C1 segment of cervical spinal cord (tissue), 14 donors: ENCODE measurements at regions not wholly inside any gene's neighbourhood (a gene's known extent, or its start where the extent isn't known, plus 50 kb on each side); places are given as distances from the start of the nearest gene placed in this dataset.

Source experiments
- DNase-seq, 14 donors: peaks; one replicate each; lab custom pipeline; 2025; lab: John Stamatoyannopoulos, UW

DNA sequence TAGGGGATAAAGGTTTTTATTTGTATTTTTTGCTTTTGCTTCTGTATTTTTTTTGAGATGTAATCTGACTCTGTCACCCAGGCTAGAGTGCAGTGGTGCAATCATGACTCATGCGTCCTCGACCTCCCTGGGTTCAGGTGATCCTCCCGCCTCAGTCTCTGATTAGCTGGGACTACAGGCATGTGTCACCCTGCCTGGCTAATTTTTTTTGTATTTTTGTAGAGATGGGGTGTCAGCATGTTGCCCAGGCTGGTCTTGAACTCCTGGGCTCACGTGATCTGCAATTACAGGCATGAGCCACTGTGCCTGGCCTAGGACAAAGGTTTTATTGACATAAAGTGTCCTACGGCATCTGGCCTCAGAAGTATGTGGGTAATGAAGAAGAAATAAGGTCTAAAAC lies 297.1 kb upstream of the C9orf72 start:
- no peak for DNase-seq

DNA sequence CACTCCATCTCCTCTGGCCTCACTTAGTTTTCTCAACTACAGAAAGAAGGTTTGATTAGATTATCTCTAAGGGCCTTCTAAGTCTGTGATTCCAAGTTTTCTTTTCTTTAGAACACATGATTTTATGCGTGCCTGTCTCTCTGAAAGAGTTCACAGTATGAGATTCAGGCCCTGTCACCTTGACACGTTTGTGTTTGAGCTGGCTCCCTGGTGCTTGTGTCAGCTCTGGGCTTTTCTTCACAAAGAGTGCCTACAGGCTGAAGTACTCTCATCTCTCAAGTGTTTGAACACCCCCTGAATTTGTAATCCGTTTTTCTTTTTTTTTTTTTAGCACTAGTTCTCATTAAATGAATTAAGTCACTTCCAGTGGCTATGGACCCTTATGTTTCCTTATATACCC lies 306.9 kb upstream of the C9orf72 start:
- DNase-seq: no peak

GRCh38 chr9:27880635-27881034 lies 307.4 kb upstream of the C9orf72 start:
- no peak for DNase-seq

- no peak for DNase-seq
Observed at GRCh38 chr9:27888661-27889295, 315.5 kb upstream of the C9orf72 start.

DNA sequence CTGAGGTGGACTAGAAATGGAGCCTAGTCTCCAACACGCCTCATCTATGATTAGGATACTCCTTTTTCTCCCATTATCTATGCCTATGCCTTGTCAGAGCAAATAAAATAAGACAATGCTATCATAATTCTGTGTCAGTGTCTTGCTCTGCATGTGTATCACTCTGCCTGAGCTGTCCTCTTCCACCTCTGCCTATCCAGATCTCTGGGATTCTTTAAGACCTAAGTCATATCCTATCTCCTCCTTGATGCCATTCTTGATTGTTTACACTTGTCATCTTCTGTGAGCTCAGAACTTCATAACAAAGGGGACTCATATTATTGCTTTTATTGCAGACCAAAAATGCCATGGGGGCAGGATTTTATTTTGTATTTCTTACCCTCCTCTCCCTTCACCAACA lies 351.2 kb upstream of the C9orf72 start:
- no peak for DNase-seq

DNA sequence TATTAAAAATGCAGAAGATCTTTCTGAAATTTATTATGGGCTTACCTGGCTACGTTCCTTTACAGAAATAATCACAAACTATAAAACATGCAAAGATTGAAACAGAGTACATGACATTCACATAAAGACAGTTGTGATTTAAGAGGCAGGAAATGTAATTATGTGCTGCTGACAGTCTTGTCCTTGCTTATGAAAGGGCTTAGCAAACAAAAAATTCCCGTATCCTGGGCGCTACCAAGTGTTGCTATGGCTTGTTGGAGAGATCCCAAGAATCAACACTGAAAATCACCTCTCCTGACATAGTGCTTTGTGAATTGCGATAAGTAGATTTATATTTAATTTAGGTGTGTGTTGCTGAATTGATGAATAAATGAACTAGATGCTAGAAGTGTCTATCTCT lies 352.5 kb upstream of the C9orf72 start:
- DNase-seq: no peak

DNA sequence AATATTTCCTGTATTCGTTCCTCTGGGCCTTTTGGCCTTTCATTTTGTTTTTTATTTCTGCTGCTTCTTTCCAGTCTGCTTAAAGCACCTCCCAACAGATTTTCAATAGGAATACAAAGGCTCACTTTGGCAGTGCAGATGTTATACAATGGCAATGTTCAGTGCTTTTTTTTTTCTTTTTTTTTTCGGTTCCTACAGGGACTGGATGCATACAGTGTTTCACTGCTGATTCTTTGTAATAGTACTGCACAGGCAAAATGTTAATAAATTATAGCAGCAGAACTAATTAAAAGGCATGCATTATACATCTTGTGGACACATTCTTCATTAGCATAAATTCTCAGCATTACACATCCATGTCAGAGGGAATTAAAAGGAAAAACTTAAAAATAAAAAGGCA lies 356.6 kb upstream of the C9orf72 start:
- DNase-seq: no peak

DNA sequence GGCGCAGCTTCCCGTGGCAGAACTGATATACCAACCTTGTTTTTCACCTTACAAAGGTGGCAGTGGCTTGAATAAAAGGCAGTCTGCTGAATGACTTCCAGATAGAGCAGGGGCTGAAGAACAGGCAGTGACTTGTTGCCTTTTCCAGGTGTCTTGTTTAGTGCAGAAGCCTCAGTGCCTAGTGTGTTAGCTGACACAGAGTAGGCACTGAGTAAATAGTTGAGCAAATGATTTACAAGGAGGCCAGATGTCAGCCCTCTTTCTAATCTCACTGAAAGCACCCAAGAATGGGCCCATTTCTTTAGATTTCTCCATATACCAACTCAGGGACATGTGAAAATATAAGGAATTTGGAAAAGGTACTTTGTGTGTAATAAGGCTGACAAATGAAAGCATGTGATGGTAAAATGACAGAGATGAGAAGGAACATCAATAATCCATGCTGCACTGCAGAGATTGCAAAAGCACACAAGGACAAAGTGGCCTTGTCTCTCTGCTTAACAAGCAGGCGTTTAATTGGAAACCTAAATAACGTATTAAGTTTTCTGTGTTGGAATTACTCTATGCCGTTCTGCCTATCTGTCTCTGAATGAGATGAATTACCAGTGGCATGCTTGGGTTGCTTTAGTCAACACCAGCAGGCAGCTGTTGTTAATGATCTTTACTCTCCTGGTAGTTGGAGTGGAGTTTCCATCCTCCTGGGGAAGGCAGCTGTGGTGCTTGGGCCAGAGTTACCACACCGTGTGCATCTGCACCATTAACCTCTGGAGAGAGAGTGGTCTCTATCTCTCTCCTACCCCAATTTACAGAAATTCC lies 360.1 kb upstream of the C9orf72 start:
- no peak for DNase-seq

- DNase-seq: no peak
Observed at GRCh38 chr9:27934471-27934870, 361.2 kb upstream of the C9orf72 start.

DNA sequence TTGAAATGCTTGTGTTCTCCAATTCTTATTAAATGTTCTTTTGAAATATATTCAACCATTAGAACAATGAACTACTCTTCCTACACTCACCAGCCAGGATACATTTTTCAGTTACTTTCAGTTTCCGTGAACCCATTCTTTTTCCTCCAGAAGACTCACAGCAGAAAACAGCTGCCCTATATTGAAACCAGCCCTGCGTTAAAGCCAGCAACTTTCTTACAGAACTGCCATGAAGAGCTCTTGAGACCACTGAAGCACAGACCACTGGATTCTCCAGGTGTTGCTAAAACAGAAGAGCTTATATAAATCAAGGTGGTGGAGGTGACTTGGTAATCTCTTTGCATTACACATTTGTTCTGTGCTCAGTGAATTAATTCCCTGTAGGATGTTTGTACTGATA lies 365.9 kb upstream of the C9orf72 start:
- DNase-seq: no peak

- no peak for DNase-seq
Observed at GRCh38 chr9:27940535-27940934, 367.3 kb upstream of the C9orf72 start.

DNA sequence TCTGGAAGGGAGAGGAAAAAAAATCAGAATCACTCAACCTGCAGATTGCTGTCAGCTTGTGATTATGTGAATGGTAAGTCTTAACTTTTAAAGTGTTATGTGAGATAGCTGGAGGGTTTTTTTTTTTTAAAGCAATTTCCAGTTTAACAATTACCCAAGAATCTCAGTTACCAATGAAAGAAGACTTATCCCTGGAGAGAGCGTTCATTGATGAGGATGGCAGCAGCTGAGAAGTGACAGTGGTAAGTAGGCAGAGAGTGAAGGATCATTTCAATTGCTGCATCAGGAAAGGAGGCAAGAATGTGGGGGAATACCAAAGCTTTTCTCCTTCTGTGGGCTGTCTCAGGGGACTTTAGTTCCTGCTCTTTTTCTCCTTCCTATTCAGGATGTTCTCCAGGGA lies 370.2 kb upstream of the C9orf72 start:
- DNase-seq: no peak

DNA sequence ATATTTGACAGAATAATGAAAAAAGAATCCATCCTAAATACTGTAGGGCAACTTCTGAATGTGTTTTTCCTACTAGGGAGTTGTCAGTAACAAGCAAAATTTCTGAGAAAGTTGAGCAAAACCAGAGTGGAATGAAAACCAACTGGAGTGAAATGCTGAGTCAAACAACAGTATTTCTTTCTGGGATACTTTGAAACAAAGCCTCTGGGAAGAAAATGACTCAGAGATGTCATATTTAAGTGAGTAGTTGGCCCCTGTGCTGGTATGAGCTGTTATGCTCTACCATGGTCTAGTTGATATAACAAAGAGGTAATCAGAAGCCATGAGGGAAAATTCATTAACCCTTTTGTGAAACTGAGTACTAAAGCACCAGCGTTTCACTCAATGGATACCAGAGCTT lies 372.1 kb upstream of the C9orf72 start:
- no peak for DNase-seq

DNA sequence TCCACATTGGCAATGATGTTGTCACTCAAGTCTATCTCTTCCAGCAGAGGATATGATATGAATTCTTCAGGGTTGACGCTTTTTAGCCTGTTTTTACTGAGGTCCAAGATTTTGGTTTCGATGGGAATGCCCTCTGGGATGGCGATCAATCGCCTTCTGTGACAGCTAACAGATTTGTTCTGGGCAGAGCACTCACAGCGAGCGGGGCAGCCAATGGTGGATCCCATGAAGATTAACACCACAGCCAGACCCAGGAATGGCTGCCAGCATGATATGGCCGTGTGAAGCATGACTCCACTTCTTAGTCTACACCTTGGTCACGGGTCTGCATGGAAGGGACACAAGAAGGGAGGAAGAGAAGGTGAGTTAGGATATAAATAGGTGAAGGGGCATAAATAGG lies 377.1 kb upstream of the C9orf72 start:
- DNase-seq: no peak

GRCh38 chr9:27954858-27955257 lies 381.6 kb upstream of the C9orf72 start:
- DNase-seq: no peak

- DNase-seq: no peak
Observed at GRCh38 chr9:27963836-27964235, 390.6 kb upstream of the C9orf72 start.

DNA sequence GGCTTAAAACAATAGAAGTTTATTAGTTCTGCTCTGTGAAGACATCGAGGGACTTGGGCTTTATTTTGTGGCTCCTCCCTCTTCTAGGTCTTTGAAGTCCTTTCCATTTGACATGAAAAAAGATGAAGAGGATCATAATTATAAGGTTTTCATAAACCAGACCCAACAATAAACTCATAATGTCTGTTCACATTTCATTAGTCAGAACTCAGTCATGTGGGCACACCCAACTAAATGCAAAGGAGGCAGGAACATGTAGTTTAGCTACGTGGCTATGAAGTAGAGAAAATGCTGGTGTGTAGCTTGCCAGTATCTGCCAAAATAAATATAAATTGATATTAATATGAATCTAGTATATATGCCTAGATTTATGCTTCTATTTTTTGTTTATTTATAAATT lies 393.9 kb upstream of the C9orf72 start:
- no peak for DNase-seq

GRCh38 chr9:27977931-27978330 lies 404.6 kb upstream of the C9orf72 start:
- DNase-seq: no peak

- no peak for DNase-seq
Observed at GRCh38 chr9:27985714-27986113, 412.4 kb upstream of the C9orf72 start.

DNA sequence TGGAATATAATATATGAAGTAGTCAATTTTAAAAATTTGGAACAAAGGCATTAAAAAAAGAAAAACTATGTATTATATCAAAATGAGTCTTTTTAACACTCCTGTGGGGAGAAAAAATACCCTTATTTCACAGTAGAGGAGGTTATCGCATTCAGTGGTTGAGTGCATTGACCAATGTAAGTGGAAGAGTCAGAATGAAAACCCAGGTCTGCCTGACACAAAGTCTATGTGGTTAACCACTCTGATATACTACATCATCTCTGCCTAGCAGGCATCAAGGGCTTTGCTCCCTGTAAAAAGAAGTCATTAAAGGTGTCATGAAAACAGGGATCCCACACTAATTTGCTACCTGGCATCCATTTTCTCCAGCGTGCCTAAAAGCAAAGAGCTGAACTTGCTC lies 417.2 kb upstream of the C9orf72 start:
- no peak for DNase-seq

- DNase-seq: no peak
Observed at GRCh38 chr9:27991221-27991620, 417.9 kb upstream of the C9orf72 start.

DNA sequence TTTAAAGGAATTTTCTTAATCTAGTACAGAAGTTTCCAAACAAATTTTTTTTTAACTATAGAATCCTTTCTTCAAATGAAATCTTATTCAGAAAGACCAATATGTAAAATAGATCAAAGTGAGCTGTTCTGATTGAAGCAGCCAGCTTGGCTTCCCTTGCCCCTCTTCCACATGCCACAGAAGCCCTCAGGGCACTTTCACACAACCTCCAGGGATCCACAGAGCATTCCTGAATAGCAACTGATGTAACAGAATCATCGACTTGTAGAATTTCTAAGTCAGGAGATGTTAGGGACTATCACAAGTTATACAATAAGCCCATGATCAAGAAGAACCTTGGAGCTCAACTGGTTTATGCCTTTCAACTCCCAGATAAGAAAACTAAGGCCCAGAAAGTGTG lies 427.8 kb upstream of the C9orf72 start:
- no peak for DNase-seq

GRCh38 chr9:28004900-28005299 lies 431.6 kb upstream of the C9orf72 start:
- no peak for DNase-seq

DNA sequence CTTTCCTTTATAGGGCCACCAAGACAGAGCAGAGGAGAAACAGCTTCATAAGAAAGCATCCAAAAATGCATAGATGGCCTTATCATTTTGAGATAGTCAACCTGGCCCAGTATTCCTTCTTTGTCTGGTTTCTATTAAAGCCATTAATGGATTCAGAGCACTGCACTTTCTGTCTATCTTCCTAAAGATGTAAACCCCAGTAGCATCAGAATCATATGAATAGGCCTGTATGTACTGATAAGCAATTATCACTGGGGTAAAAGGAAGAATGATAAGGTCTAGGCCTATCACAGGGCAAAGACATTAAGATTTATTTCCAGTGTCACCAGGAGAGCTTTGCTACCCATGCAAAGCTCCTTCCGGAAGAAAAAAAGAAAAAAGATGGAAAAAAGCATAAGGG lies 432.5 kb upstream of the C9orf72 start:
- DNase-seq: no peak
